ENCODE measurements at regions not wholly inside any gene's neighbourhood (a gene's known extent, or its start where the extent isn't known, plus 50 kb on each side); places are given as distances from the start of the nearest gene placed in this dataset.
"Not testable (repeated sequence)": the region's sequence is repeated elsewhere in the genome, so short reads cannot be mapped to it uniquely, and the experiment has no call there.

DNA sequence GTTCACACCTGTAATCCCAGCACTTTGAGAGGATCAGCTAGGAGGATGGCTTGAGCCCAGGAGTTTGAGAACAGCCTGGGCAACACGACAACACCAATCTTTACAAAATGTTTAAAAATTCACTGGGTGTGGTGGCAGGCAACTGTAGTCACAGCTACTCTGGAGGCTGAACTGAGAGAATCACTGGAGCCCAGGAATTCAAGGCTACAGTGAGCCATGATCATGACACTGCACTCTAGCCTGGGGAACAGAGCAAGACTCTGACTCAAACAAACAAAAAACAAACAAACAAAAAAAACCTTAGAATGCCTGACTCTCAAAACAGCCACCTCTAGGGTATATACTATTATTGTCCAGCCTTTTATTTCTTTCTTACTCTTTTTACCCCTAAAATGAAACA is 56.5 kb upstream of the PAPSS2 start:
- H3K9ac ChIP-seq (ENCODE audit: low read length), result peak overlapping the region; percentile 66
- no peak overlapping the region for H3K4me3 ChIP-seq (ENCODE audit: low read length)
- peaks cover 37% of the 10 kb centered on the region for H3K4me1 ChIP-seq (ENCODE audit: control insufficient read depth, insufficient read depth, low read length)
- no peaks in the 10 kb centered on the region for H3K9me3 ChIP-seq (ENCODE audit: control insufficient read depth, low read length)
- H3K36me3 ChIP-seq (ENCODE audit: control insufficient read depth, insufficient read depth, low read length, severe bottlenecking), result no peaks in the 10 kb centered on the region
- no peaks in the 10 kb centered on the region for H3K27me3 ChIP-seq (replicated peaks; ENCODE audit: control insufficient read depth, insufficient read depth, low read length)
- peak; percentile 14 for DNase-seq (ENCODE audit: low read depth)

DNA sequence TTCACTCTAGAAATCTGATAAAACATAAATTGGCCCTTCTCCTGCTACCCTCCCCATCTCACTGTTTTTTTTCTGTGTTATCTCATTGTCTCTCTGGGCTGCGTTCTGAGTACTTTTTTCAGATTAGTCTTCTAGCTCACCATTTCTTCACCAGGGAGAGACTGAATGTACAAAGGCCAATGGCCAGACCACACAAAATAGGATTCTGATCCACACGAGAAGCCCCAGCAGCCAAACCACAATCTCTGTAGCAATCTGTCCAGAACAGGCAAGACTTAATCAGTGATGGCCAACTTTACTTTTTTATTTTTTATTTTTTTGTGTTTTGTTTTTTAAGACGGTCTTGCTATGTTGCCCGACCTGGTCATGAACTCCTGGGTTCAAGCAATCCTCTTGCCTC is 55.9 kb upstream of the PAPSS2 start:
- H3K4me3 ChIP-seq (ENCODE audit: low read length), result no peak overlapping the region
- peak overlapping the region; percentile 66 for H3K9ac ChIP-seq (ENCODE audit: low read length)
- no peaks in the 10 kb centered on the region for H3K9me3 ChIP-seq (ENCODE audit: control insufficient read depth, low read length)
- no peaks in the 10 kb centered on the region for H3K36me3 ChIP-seq (ENCODE audit: control insufficient read depth, insufficient read depth, low read length, severe bottlenecking)
- no peak for DNase-seq (ENCODE audit: low read depth)
- peaks cover 37% of the 10 kb centered on the region for H3K4me1 ChIP-seq (ENCODE audit: control insufficient read depth, insufficient read depth, low read length)
- no peaks in the 10 kb centered on the region for H3K27me3 ChIP-seq (replicated peaks; ENCODE audit: control insufficient read depth, insufficient read depth, low read length)

DNA sequence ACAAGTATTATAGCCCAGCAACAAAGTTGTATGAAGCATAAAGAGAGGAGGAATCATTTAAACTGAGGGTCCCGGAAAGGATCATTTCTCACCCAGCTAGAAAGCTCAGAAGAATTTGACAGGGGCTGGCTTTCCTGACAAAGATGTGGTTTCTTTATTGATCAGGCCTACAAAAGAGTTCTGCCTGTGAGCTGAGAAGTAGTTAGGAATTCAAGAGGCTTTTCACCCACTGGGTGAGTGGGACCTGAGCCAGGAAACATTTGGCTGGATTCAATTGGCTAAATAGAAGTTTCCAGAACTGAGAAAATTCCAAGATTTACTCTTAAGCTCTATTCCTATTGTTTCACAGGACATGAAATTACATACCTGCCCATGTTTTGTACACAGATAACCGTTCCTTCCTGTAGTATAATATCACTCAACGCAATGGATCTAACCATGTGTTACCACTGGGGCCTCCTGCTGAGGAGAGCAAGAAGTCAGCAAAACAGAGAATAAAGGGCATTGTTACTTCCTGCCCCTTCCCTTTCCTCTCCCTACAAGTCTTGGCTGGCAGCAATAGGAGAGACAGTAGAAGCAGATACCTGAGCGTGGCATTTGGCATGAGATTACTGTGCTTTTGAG is 53.9 kb upstream of the PAPSS2 start:
- H3K9ac ChIP-seq (ENCODE audit: low read length), result peak overlapping the region; percentile 48
- H3K36me3 ChIP-seq (ENCODE audit: control insufficient read depth, insufficient read depth, low read length, severe bottlenecking), result no peaks in the 10 kb centered on the region
- H3K4me1 ChIP-seq (ENCODE audit: control insufficient read depth, insufficient read depth, low read length), result peaks cover 37% of the 10 kb centered on the region
- H3K4me3 ChIP-seq (ENCODE audit: low read length), result peak overlapping the region; percentile 1
- no peaks in the 10 kb centered on the region for H3K27me3 ChIP-seq (replicated peaks; ENCODE audit: control insufficient read depth, insufficient read depth, low read length)
- no peaks in the 10 kb centered on the region for H3K9me3 ChIP-seq (ENCODE audit: control insufficient read depth, low read length)
- peak; percentile 31 for DNase-seq (ENCODE audit: low read depth)

DNA sequence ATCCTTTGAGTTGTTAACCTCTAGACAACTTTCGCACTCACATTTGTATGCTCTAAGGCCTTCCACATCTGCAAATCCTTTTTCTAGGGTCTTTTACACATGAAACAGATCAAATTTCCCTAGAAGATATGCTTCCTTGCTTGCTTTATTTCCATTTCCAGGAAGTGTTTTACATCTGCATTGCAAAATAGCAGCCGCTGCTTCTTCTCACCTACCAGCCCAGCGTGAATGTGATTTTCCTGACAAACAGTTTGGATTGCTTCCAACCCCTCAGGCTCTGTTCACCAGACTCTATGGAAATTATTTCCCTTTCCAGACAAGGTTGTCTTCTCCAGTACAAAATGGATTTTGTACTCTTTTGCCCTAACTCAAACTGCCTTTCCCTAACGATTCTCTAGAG is 50.9 kb upstream of the PAPSS2 start:
- Histone ChIP-seq H3K9me3 (ENCODE audit: control insufficient read depth, low read length) (peaks cover 2% of the 10 kb centered on the region), H3K4me3 (ENCODE audit: low read length) (no peak overlapping the region), H3K36me3 (ENCODE audit: control insufficient read depth, insufficient read depth, low read length, severe bottlenecking) (no peaks in the 10 kb centered on the region), H3K9ac (ENCODE audit: low read length) (no peak overlapping the region), H3K4me1 (ENCODE audit: control insufficient read depth, insufficient read depth, low read length) (peaks cover 26% of the 10 kb centered on the region), H3K27me3 (replicated peaks; ENCODE audit: control insufficient read depth, insufficient read depth, low read length) (no peaks in the 10 kb centered on the region)
- peak; percentile 15 for DNase-seq (ENCODE audit: low read depth)

DNA sequence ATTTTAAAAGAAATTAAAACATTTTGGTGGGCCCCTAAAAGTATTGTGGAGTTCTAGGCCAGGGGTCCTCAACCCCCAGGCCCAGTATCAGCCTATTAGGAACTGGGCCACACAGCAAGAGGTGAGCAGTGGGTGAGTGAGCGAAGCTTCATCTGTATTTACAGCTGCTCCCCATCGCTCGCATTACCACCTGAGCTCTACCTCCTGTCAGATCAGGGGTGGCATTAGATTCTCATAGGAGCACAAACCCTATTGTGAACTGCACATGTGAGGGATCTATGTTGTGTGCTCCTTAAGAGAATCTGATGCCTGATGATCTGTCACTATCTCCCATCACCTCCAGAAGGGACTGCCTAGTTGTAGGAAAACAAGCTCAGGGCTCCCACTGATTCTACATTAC is 50.1 kb upstream of the PAPSS2 start:
- DNase-seq (ENCODE audit: low read depth); H3K36me3 ChIP-seq (ENCODE audit: control insufficient read depth, insufficient read depth, low read length, severe bottlenecking); H3K4me3 ChIP-seq (ENCODE audit: low read length); H3K27me3 ChIP-seq (replicated peaks; ENCODE audit: control insufficient read depth, insufficient read depth, low read length); H3K9me3 ChIP-seq (ENCODE audit: control insufficient read depth, low read length); H3K9ac ChIP-seq (ENCODE audit: low read length): not testable (repeated sequence)
- peaks cover 18% of the 10 kb centered on the region for H3K4me1 ChIP-seq (ENCODE audit: control insufficient read depth, insufficient read depth, low read length)

Measured in adipocyte (in vitro differentiated cells).